Muscle of leg (tissue), 3 donors: ENCODE measurements at regions not wholly inside any gene's neighbourhood (a gene's known extent, or its start where the extent isn't known, plus 50 kb on each side); places are given as distances from the start of the nearest gene placed in this dataset.

Source experiments
- DNase-seq: peaks from one replicate; pipeline ENCODE4 v3.0.0; 2013
- H3K27ac ChIP-seq: one replicate; pipeline ENCODE4 v1.5.1; 2013; ENCODE audit warnings: mild to moderate bottlenecking, low read length, control low read depth
- H3K27me3 ChIP-seq: one replicate; pipeline ENCODE4 v1.6.1; 2013; ENCODE audit warnings: low read length; ENCODE audit not compliant: control insufficient read depth, insufficient read depth
- H3K36me3 ChIP-seq: one replicate; pipeline ENCODE4 v1.6.1; 2013; ENCODE audit warnings: low read length; ENCODE audit not compliant: control insufficient read depth, insufficient read depth
- H3K4me1 ChIP-seq: one replicate; pipeline ENCODE4 v1.6.1; 2013; ENCODE audit warnings: low read length; ENCODE audit not compliant: control insufficient read depth, insufficient read depth
- H3K4me3 ChIP-seq: one replicate; pipeline ENCODE4 v1.5.1; 2013; ENCODE audit warnings: low read length, control low read depth
- H3K9me3 ChIP-seq: replicated peaks from 2 replicates; pipeline ENCODE4 v1.6.1; 2013; ENCODE audit warnings: low read depth, low read length; ENCODE audit not compliant: control insufficient read depth
- WGBS: methylation state at CpG from one replicate; pipeline ENCODE4 v1.1.5; 2013; ENCODE audit warnings: missing lambda C conversion rate; ENCODE audit not compliant: insufficient coverage; 5-methylcytosine and 5-hydroxymethylcytosine counted together

- H3K4me3 ChIP-seq: no peak overlapping the region
- no peaks in the 10 kb centered on the region for H3K9me3 ChIP-seq
- 8% methylated on average over 2 of the region's 3 CpGs for WGBS
- H3K36me3 ChIP-seq: no peaks in the 10 kb centered on the region
- no peaks in the 10 kb centered on the region for H3K27me3 ChIP-seq
- no peak overlapping the region for H3K27ac ChIP-seq
- DNase-seq: no peak
- no peaks in the 10 kb centered on the region for H3K4me1 ChIP-seq
Measured at GRCh38 chr21:27450216-27450615, 483.3 kb upstream of the ADAMTS5 start.

- Histone ChIP-seq H3K36me3 (no peaks in the 10 kb centered on the region), H3K27me3 (no peaks in the 10 kb centered on the region), H3K27ac (no peak overlapping the region), H3K4me1 (no peaks in the 10 kb centered on the region), H3K9me3 (no peaks in the 10 kb centered on the region), H3K4me3 (no peak overlapping the region)
- WGBS: 44% methylated on average over 4 of the region's 7 CpGs
- DNase-seq: peak; percentile 57
Measured at GRCh38 chr21:27448960-27449359, 482.1 kb upstream of the ADAMTS5 start.

GRCh38 chr21:27447843-27448242, 481.0 kb upstream of the ADAMTS5 start:
- DNase-seq: no peak
- H3K4me3 ChIP-seq: no peak overlapping the region
- WGBS: no CpG with 5 or more reads among the region's 1 CpG
- H3K36me3 ChIP-seq: no peaks in the 10 kb centered on the region
- no peak overlapping the region for H3K27ac ChIP-seq
- H3K9me3 ChIP-seq: no peaks in the 10 kb centered on the region
- H3K27me3 ChIP-seq: no peaks in the 10 kb centered on the region
- H3K4me1 ChIP-seq: no peaks in the 10 kb centered on the region

GRCh38 chr21:27429710-27430341, 462.9 kb upstream of the ADAMTS5 start:
- H3K36me3 ChIP-seq: no peaks in the 10 kb centered on the region
- 9% methylated on average over 1 of the region's 3 CpGs for WGBS
- no peak overlapping the region for H3K4me3 ChIP-seq
- H3K27ac ChIP-seq: peak overlapping the region; percentile 42
- no peaks in the 10 kb centered on the region for H3K27me3 ChIP-seq
- H3K4me1 ChIP-seq: peaks cover 6% of the 10 kb centered on the region
- no peaks in the 10 kb centered on the region for H3K9me3 ChIP-seq
- DNase-seq: peak; percentile 90

- WGBS: no CpG with 5 or more reads among the region's 1 CpG
- H3K27me3 ChIP-seq: no peaks in the 10 kb centered on the region
- H3K9me3 ChIP-seq: no peaks in the 10 kb centered on the region
- no peak overlapping the region for H3K4me3 ChIP-seq
- H3K36me3 ChIP-seq: no peaks in the 10 kb centered on the region
- peaks cover 13% of the 10 kb centered on the region for H3K4me1 ChIP-seq
- DNase-seq: peak; percentile 62
- H3K27ac ChIP-seq: no peak overlapping the region
Measured at GRCh38 chr21:27426196-27426595, 459.3 kb upstream of the ADAMTS5 start.

- no peaks in the 10 kb centered on the region for H3K27me3 ChIP-seq
- H3K4me3 ChIP-seq: no peak overlapping the region
- H3K9me3 ChIP-seq: no peaks in the 10 kb centered on the region
- H3K27ac ChIP-seq: no peak overlapping the region
- 60% methylated on average over 1 of the region's 3 CpGs for WGBS
- peaks cover 13% of the 10 kb centered on the region for H3K4me1 ChIP-seq
- DNase-seq: peak; percentile 62
- no peaks in the 10 kb centered on the region for H3K36me3 ChIP-seq
Measured at GRCh38 chr21:27425574-27425973, 458.7 kb upstream of the ADAMTS5 start.

GRCh38 chr21:27425172-27425571, 458.3 kb upstream of the ADAMTS5 start:
- H3K4me1 ChIP-seq: peaks cover 13% of the 10 kb centered on the region
- H3K36me3 ChIP-seq: no peaks in the 10 kb centered on the region
- no peak for DNase-seq
- H3K27ac ChIP-seq: no peak overlapping the region
- H3K27me3 ChIP-seq: no peaks in the 10 kb centered on the region
- H3K4me3 ChIP-seq: no peak overlapping the region
- H3K9me3 ChIP-seq: no peaks in the 10 kb centered on the region
- WGBS: no CpG with 5 or more reads among the region's 2 CpGs

GRCh38 chr21:27424601-27425000, 457.7 kb upstream of the ADAMTS5 start:
- DNase-seq: no peak
- H3K4me1 ChIP-seq: peaks cover 11% of the 10 kb centered on the region
- no peaks in the 10 kb centered on the region for H3K9me3 ChIP-seq
- no peak overlapping the region for H3K4me3 ChIP-seq
- H3K36me3 ChIP-seq: no peaks in the 10 kb centered on the region
- H3K27ac ChIP-seq: no peak overlapping the region
- WGBS: 80% methylated on average over 1 of the region's 1 CpG
- no peaks in the 10 kb centered on the region for H3K27me3 ChIP-seq

GRCh38 chr21:27423906-27424595, 457.2 kb upstream of the ADAMTS5 start:
- Histone ChIP-seq H3K27me3 (no peaks in the 10 kb centered on the region), H3K9me3 (no peaks in the 10 kb centered on the region)
- WGBS: 97% methylated on average over 2 of the region's 4 CpGs

GRCh38 chr21:27423038-27423437, 456.1 kb upstream of the ADAMTS5 start:
- Histone ChIP-seq H3K4me3 (no peak overlapping the region), H3K36me3 (no peaks in the 10 kb centered on the region), H3K9me3 (no peaks in the 10 kb centered on the region), H3K27ac (no peak overlapping the region), H3K27me3 (no peaks in the 10 kb centered on the region), H3K4me1 (peaks cover 8% of the 10 kb centered on the region)
- peak; percentile 59 for DNase-seq
- WGBS: 80% methylated on average over 1 of the region's 4 CpGs

More at GRCh38 chr21:27423906-27424595, 457.2 kb upstream of the ADAMTS5 start:
- no peaks in the 10 kb centered on the region for H3K36me3 ChIP-seq
- no peak overlapping the region for H3K27ac ChIP-seq
- no peak for DNase-seq
- H3K4me3 ChIP-seq: no peak overlapping the region
- peaks cover 8% of the 10 kb centered on the region for H3K4me1 ChIP-seq
